Stimulated activated CD4-positive, alpha-beta T cell treated with anti-CD3 and anti-CD28 coated beads, Interleukin-2, amount 100 ng/mL, for 24 hours (primary cell): ENCODE measurements at regions not wholly inside any gene's neighbourhood (a gene's known extent, or its start where the extent isn't known, plus 50 kb on each side); places are given as distances from the start of the nearest gene placed in this dataset.
"Not testable (repeated sequence)": the region's sequence is repeated elsewhere in the genome, so short reads cannot be mapped to it uniquely, and the experiment has no call there.

Source experiments
- DNase-seq, 2 donors: peaks; one replicate each; pipeline ENCODE4 v3.0.0-alpha.2; 2020

DNA sequence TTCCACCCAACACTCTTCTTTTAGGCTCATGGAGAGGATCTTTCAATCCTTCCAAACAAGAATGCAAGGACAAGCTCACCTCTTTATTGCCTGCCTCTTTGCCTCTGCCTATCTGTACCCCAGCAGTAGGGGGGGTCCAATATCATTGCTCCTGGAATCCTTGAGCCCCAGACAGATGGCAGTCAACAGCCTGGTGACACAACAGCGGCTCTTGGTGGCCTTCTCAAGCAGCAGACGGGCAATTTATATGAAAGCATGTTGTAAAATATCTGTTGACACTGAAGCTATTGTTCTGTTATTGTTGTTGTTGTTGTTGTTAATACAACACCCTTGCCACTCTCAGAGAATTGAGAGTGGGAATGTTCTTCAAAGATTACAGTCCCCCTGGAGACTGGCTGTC, 480.0 kb upstream of the CADM1 start:
- DNase-seq, result no peak

DNA sequence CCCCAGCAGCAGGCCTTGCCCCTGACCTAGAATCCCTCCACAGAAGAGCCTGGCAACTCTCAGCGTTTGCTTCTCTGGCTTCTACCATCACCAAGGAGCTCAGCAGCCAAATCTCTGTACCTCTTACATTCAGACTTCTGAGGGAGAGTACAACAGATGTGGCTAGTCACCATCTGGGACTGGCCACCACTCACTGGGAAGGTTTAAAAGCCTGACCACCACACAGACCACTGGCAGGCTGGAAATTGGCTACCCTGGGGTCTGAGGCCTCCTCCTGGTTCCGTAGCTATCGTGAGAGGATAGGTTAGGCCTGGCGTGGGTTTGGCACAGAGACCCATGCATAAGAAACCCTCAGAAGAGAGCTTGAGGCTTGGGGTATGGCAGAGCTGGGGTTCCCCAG, 478.5 kb upstream of the CADM1 start:
- DNase-seq, result no peak

DNA sequence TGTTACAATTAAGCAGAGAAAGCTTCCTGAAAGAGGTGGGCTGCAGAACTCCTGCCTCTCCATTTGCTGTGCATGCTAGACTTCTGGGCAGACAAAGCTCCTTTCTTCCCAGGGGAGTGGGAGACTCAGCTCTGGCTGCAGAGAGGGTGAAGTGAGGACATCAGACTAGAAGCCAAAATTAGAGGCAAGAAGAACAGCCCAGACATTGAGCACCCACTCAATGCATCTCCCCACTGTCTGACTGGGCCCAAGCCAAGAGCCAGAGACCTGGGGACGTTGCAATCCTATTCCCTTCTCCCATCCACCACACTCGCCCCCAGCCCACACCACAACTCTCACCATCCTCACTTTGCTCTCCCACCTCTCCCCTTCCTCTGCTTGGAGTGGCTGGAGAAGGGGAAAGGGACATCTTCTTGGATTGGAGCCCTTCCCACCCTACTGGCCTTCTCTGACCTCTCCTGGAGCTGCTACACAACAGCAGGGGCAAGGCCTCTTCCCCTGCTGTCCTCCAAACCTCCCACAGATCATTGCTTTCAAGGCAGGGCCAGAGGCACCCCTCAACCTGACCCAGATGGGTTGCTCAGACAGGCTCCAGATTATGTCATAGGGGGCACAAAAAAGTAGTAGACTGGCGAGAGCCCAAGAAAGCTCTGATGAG, 477.7 kb upstream of the CADM1 start:
- DNase-seq, result no peak

GRCh38 chr11:115981104-115981481, 476.9 kb upstream of the CADM1 start:
- no peak for DNase-seq

DNA sequence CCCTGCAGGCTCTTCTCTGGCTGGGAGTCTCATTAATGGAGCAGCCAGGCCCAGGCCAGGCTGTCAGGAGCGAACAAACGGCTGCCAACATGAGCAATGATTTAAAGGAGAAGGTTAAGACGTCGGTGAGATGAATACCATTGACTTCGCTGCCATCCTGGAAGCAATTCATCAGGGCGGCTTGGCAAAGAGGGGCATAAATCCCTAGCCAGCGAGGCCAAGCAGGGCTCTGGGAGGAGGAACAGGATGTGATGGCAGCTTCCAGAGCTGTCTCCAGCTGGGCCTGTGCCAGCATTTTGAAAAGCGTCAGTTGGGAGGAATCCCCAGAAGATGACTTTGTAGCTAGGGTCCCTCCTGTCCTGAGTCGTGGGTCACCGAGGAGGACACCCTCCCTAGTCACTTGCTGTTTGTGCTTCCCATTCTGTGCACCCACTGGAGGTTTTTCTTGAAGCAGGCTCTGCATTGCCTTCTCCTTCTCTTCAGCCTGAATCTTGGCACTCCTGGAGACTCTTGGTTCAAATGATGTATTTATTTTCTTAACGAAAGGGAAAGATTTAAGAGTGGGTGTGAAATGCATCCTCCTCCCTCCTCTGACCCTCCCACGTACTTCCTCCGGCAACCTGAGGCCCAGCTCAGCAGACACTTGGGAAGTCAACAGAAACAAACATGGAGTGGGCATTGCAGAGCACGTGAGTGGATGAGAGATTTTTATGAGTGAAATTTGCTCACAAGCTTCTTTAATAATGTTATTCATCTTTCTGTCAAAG, 476.3 kb upstream of the CADM1 start:
- DNase-seq, result no peak

GRCh38 chr11:115974703-115975102, 470.5 kb upstream of the CADM1 start:
- DNase-seq, result no peak

- DNase-seq, result not testable (repeated sequence)
Observed at GRCh38 chr11:115967203-115967602, 463.0 kb upstream of the CADM1 start.

GRCh38 chr11:115965767-115966504, 461.7 kb upstream of the CADM1 start:
- no peak for DNase-seq

GRCh38 chr11:115964091-115964490, 459.9 kb upstream of the CADM1 start:
- DNase-seq, result no peak

DNA sequence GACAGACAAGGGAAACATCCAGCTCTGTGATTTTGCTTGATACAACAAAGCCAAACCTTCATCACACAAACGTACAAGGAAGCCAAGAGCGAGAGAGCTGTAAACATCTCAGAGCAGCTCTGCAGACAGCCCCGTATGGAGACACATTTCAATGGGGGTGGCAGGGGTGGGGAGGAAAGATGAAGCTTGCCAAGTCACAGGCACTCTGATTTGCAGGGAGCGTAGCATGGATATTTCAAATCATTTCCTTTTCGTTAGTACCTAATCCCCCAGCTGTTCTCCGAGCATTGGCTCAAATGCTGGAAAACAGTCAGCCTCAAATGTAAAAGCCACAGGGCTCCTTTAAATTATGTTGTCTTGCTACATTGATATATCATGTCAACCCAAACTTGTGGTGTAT, 458.9 kb upstream of the CADM1 start:
- no peak for DNase-seq

DNA sequence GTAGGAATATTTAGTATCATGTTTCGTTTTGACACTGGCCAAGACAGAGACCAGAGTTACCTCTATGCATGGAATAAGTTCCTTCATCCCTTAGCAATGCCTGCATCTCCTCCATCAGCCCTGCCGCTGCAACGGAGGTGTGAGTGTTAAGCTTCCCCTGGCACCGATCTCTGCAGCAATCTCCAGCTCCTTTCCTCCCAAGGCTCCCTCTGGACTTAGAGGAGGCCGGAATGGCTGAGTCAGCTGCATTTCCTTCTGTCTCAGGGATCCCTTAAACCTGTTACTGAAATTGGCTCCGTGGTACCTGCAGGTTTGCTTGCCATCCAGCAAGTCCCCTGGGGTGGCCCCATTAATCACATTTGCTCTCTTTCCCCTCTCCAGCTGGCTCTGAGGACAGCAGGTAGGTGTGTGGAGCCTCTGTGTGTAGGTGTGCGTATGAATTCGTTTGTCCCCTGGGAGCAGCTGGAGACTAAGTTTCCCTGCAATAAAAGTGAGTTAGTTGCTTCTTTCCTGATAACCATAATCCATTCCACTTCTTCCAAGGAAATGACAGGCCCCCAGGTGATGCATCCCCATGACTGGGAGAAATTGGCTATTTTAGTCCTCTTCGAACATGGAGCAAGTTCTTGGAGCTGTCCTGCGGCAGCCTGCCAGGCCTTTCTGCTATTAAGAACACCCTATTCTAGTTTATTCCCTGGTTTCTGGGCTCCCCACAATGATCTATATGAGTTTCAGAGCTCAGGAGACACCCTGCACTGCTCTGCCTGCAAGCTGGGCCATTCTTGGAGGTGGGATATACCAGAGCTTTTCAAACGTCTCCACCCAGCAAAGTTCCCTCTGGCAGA, 457.2 kb upstream of the CADM1 start:
- no peak for DNase-seq

GRCh38 chr11:115959081-115959486, 454.9 kb upstream of the CADM1 start:
- DNase-seq, result no peak

- no peak for DNase-seq
Observed at GRCh38 chr11:115958089-115959000, 454.1 kb upstream of the CADM1 start.

DNA sequence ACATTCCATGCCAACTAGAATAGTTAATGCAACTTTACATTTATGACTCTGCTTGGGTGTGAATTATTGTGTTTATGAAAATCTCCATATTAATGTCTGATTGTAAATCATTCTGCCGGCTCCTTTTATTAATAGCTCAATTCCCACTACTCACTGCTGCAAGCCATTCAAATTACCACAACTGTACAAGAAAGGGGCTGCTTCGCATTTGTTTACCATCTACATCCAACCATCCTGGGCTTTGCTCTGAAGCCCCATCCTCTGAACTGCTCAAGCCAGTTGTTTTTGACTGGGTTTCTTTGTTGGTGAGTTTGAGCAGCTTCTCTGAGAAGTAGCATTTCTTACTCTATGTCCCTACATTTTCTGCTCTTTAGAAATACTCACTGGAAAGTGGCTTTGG, 451.6 kb upstream of the CADM1 start:
- no peak for DNase-seq

DNA sequence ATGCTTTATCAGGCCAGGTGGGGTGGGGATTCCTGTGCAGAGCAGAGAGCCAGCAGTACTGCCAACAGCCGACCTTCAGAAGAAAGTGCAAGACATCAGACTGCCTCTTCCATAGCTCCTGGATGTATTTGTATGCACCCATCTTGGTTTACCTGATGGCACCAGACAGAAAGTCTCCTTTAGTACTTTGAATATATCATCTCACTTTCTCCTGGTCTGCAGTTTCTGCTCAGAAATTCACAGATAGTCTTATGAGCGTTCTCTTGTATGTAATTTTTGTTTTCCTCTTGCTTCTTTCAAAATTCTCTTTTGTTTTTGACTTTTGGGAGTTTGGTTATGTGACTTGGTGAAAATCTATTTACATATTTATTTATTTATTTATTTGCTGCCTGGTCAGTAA, 446.4 kb upstream of the CADM1 start:
- DNase-seq, result no peak

DNA sequence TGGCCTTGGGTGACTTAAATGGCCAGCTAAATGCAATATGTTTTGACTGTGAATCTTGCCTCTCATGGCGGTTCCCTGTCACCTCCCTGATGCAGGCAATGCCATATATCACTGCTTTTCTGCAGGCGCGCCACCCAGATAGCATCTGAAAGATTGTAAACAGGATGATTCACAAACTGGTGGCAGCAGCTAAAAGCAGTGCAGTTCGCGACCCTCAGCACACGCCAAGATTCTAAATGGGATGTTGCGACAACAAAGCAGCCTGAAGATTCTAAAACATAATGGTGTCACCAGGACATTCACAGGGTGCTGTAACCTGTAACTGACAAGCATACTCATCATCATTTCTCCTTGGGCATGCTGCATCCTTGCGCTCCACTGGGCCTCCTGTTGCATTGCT, 440.4 kb upstream of the CADM1 start:
- no peak for DNase-seq

DNA sequence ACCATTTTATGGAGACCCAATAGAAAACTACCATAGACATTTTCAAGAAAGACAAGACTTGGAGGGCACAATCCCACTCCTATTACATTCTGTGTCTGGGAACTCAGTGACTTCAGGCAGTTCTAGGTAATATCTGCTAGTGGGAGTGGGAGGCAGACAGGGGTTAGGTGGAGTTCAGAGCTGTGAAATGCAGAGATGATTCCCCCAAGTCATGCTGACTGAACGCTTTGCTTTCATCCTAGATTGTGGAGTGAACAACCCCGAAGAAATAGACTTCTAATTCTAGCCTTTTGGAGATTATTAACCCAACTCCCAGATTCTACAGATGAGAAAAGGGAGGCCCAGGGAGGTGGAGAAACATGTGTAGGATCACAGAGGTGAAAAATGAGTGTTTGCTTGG, 437.8 kb upstream of the CADM1 start:
- no peak for DNase-seq

- no peak for DNase-seq
Observed at GRCh38 chr11:115941481-115941993, 437.3 kb upstream of the CADM1 start.

- DNase-seq, result no peak
Observed at GRCh38 chr11:115941044-115941443, 436.8 kb upstream of the CADM1 start.

GRCh38 chr11:115939731-115940421, 435.7 kb upstream of the CADM1 start:
- no peak for DNase-seq

DNA sequence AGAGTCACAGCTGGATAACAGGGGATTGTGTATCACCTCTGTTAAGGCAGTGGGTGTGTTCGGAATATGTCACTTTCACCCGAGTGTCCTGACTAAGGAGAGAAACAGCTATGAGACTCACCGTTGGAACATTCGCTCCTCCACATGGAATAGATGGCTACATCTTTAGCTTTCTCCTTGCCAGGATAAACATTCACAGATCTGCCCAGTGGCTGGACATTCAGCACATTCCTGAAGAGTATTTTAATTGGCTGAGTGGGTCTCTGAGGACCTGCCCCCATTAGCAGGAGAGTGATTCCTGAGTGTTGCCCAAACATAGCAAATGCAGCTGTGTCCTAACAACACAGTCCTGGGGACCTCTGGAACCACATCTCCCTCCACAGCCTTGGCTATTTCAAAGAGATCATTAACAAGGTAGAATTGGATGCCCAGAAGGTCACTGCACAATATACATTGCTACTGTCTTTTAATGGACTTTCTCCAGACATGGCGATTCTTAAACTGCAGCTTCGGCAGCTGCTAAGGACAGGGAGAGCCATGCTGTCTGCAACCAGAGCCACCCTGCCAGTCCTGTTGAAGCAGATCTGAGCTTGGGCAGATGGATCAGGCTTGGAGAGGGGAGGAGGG, 435.0 kb upstream of the CADM1 start:
- no peak for DNase-seq
